GM13976 (cell line): ENCODE measurements at regions not wholly inside any gene's neighbourhood (a gene's known extent, or its start where the extent isn't known, plus 50 kb on each side); places are given as distances from the start of the nearest gene placed in this dataset.

Experiments used
- DNase-seq: peaks from one replicate; pipeline ENCODE4 v3.0.0; 2012; ENCODE audit warnings: low spot score
- in situ Hi-C: fragments of 300-500 bp; cut with MboI; formaldehyde crosslinking; loops from one replicate; pipeline ENCODE4 v1.12.0; 2022; ENCODE audit warnings: low sequenced_read_pairs, mixed read lengths, inconsistent platforms; ENCODE audit not compliant: unreplicated experiment
- TF ChIP-seq, protein P1 (sequence below): IDR thresholded peaks from 2 replicates; pipeline ENCODE4 v1.5.1; 2012; ENCODE audit warnings: borderline replicate concordance, mild to moderate bottlenecking; ENCODE audit not compliant: insufficient read depth; ENCODE audit errors: extremely low read depth, missing control alignments, control extremely low read depth

GRCh38 chr4:126755506-126755905 lies 877.3 kb upstream of the INTU start:
- in situ Hi-C loops = no loop called here
- TF ChIP-seq, protein P1, sequence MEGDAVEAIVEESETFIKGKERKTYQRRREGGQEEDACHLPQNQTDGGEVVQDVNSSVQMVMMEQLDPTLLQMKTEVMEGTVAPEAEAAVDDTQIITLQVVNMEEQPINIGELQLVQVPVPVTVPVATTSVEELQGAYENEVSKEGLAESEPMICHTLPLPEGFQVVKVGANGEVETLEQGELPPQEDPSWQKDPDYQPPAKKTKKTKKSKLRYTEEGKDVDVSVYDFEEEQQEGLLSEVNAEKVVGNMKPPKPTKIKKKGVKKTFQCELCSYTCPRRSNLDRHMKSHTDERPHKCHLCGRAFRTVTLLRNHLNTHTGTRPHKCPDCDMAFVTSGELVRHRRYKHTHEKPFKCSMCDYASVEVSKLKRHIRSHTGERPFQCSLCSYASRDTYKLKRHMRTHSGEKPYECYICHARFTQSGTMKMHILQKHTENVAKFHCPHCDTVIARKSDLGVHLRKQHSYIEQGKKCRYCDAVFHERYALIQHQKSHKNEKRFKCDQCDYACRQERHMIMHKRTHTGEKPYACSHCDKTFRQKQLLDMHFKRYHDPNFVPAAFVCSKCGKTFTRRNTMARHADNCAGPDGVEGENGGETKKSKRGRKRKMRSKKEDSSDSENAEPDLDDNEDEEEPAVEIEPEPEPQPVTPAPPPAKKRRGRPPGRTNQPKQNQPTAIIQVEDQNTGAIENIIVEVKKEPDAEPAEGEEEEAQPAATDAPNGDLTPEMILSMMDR = no peak
- DNase-seq = no peak

- no peak for DNase-seq
- TF ChIP-seq, protein P1 = no peak
- in situ Hi-C loops = no loop called here
Measured at GRCh38 chr4:126756050-126756829, 876.5 kb upstream of the INTU start.

GRCh38 chr4:126757219-126757618 lies 875.5 kb upstream of the INTU start:
- in situ Hi-C loops = no loop called here
- TF ChIP-seq, protein P1 = no peak
- no peak for DNase-seq

DNA sequence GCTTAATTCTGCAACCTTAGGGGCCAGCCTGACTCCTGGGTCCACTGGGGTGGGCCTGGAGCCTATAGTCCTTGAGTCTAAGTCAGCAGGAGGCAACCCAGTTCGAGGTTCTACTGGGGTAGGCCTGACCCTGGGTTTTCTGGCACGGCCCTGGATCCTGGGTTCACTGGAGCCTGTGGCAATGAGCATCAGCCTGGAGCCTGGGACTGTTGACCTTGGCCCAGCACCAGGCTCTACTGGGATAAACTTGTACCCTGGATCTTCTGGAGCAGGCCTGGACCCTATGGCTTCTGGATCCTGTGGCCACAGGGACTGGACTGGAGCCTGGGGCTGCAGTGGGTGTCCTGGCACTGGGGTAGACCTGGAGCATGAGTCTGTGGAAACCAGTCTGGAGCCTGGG lies 874.3 kb upstream of the INTU start:
- DNase-seq = no peak
- in situ Hi-C loops = no loop called here
- TF ChIP-seq, protein P1 = no peak

DNA sequence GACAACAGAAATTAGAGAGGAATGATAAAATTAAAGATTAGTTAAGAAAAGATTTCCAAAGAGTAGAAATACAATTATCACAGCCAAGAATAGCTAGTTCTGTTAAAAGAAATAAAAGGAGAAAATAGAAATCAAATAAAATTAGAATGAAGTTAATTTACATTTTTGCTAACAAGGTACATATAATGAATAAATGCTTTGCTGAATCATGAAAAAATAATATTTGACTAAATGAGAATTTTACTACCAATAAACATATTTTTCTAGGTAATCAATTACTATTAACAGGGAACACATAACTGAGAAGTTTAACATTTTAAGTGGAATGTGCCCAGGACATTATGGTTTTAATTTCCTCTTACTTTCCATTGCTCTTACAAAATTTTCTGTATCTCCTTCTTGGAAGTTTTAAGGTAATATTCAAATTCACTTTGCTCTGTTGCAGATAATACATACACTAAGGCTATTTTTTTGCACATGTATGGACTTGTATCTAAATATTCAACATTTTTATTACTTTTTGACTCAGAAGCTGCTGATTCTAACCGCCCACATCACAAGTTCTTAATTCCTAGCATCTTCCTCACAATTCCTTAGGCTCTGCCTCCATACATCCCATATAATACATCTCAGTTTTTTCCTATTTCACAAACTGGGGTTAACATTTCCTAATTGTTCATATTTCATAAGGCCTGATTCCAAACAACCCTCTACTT lies 870.7 kb upstream of the INTU start:
- TF ChIP-seq, protein P1 = no peak
- no peak for DNase-seq
- in situ Hi-C loops = no loop called here

DNA sequence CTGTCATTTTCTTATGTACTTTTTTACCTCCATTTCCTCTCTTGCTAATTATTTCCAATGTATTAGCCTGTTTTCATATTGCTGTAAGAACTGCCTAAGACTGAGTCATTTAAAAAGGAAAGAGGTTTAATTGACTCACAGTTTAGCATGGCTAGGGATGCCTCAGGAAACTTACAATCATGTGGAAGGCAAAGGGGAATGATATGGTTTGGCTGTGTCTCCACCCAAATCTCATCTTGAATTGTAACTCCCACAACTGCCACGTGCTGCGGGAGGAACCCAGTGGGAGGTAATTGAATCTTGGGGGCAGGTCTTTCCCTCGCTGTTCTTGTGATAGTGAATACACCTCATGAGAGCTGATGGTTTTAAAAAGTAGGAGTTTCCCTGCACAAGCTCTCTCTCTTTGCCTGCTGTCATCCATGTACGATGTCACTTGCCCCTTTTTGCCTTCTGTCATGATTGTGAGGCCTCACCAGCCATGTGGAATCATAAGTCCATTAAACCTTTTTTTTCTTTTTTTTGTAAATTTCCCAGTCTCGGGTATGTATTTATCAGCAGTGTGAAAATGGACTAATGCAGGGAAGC lies 870.0 kb upstream of the INTU start:
- no peak for DNase-seq
- TF ChIP-seq, protein P1 = no peak
- in situ Hi-C loops = no loop called here
